ENCODE measurements at regions not wholly inside any gene's neighbourhood (a gene's known extent, or its start where the extent isn't known, plus 50 kb on each side); places are given as distances from the start of the nearest gene placed in this dataset.

DNA sequence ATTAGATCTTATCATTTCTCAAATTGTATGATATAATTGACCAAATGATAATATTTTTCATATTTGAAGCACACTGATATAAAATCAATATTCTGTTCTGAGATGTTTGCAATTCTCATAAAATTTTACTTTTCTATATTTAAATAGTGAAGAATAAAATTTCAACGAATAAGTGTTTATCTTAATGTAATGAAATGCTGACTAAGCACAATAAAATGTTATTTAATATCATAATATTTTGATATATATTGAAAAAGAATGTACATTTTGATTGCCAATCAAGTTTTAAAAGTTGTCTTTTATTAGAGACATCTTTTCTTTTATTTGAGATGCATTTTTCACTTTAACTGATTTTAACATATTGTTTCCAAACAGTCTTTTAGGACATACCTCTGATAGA lies 416.1 kb downstream of the TAF11L14 start:
- WGBS (ENCODE audit: extremely low coverage, insufficient coverage, insufficient read length): no CpG with 5 or more reads among the region's 1 CpG
- no peak overlapping the region for H2AFZ ChIP-seq (ENCODE audit: insufficient read depth, low read length, poor library complexity)
- no peak overlapping the region for H2BK5ac ChIP-seq (ENCODE audit: low read depth, low read length, poor library complexity)
- no peak overlapping the region for H3K27ac ChIP-seq (ENCODE audit: low read depth, low read length)
- no peak overlapping the region for H2BK120ac ChIP-seq (ENCODE audit: insufficient read depth, low read length, poor library complexity)
- no peaks in the 10 kb centered on the region for H3K4me1 ChIP-seq (ENCODE audit: control insufficient read depth in 1 of 2, insufficient read depth in 2 of 2, low read length in 2 of 2)
- H4K91ac ChIP-seq (ENCODE audit: low read depth, low read length): no peak overlapping the region
- DNase-seq: no peak
- no peak overlapping the region for H3K14ac ChIP-seq (ENCODE audit: low read length)
- no peak overlapping the region for H3K4ac ChIP-seq (ENCODE audit: low read depth, low read length)
- no peak overlapping the region for H2BK12ac ChIP-seq (ENCODE audit: low read length)
- H3K27me3 ChIP-seq (ENCODE audit: insufficient read depth, low read length): no peaks in the 10 kb centered on the region
- no peaks in the 10 kb centered on the region for H3K9me3 ChIP-seq (ENCODE audit: insufficient read depth, low read depth, low read length)
- no peak overlapping the region for H4K8ac ChIP-seq (ENCODE audit: low read depth, low read length)
- H3K18ac ChIP-seq (ENCODE audit: low read length): no peak overlapping the region
- no peak overlapping the region for H3K9ac ChIP-seq (ENCODE audit: low read length)
- no peak overlapping the region for H2AK5ac ChIP-seq (ENCODE audit: low read length)
- no peak overlapping the region for H3K4me3 ChIP-seq (ENCODE audit: low read depth, low read length)
- H4K12ac ChIP-seq (ENCODE audit: low read depth, low read length): no peak overlapping the region
- no peaks in the 10 kb centered on the region for H3K79me1 ChIP-seq (ENCODE audit: low read length)
- H3K23ac ChIP-seq (ENCODE audit: low read length): no peak overlapping the region
- no peaks in the 10 kb centered on the region for H3K36me3 ChIP-seq (ENCODE audit: control insufficient read depth in 1 of 2, insufficient read depth in 2 of 2, low read length in 2 of 2)
- H3K79me2 ChIP-seq (ENCODE audit: control insufficient read depth, insufficient read depth, low read length, poor library complexity): no peaks in the 10 kb centered on the region
- H3K4me2 ChIP-seq (ENCODE audit: low read length): no peak overlapping the region

GRCh38 chr5:18050776-18051175 lies 416.5 kb downstream of the TAF11L14 start:
- no peak overlapping the region for H3K18ac ChIP-seq (ENCODE audit: low read length)
- no peaks in the 10 kb centered on the region for H3K79me2 ChIP-seq (ENCODE audit: control insufficient read depth, insufficient read depth, low read length, poor library complexity)
- no peak overlapping the region for H3K4ac ChIP-seq (ENCODE audit: low read depth, low read length)
- no peaks in the 10 kb centered on the region for H3K36me3 ChIP-seq (ENCODE audit: control insufficient read depth in 1 of 2, insufficient read depth in 2 of 2, low read length in 2 of 2)
- no peak overlapping the region for H2AFZ ChIP-seq (ENCODE audit: insufficient read depth, low read length, poor library complexity)
- H3K9me3 ChIP-seq (ENCODE audit: insufficient read depth, low read depth, low read length): no peaks in the 10 kb centered on the region
- no peak overlapping the region for H2BK12ac ChIP-seq (ENCODE audit: low read length)
- no peak overlapping the region for H4K8ac ChIP-seq (ENCODE audit: low read depth, low read length)
- no peak overlapping the region for H3K4me3 ChIP-seq (ENCODE audit: low read depth, low read length)
- no peak overlapping the region for H3K27ac ChIP-seq (ENCODE audit: low read depth, low read length)
- H4K91ac ChIP-seq (ENCODE audit: low read depth, low read length): no peak overlapping the region
- no peaks in the 10 kb centered on the region for H3K79me1 ChIP-seq (ENCODE audit: low read length)
- H3K23ac ChIP-seq (ENCODE audit: low read length): no peak overlapping the region
- H3K27me3 ChIP-seq (ENCODE audit: insufficient read depth, low read length): no peaks in the 10 kb centered on the region
- no peak overlapping the region for H3K14ac ChIP-seq (ENCODE audit: low read length)
- DNase-seq: no peak
- H2BK5ac ChIP-seq (ENCODE audit: low read depth, low read length, poor library complexity): no peak overlapping the region
- no peak overlapping the region for H3K9ac ChIP-seq (ENCODE audit: low read length)
- no peak overlapping the region for H2BK120ac ChIP-seq (ENCODE audit: insufficient read depth, low read length, poor library complexity)
- no peak overlapping the region for H3K4me2 ChIP-seq (ENCODE audit: low read length)
- WGBS (ENCODE audit: extremely low coverage, insufficient coverage, insufficient read length): no CpG with 5 or more reads among the region's 4 CpGs
- no peaks in the 10 kb centered on the region for H3K4me1 ChIP-seq (ENCODE audit: control insufficient read depth in 1 of 2, insufficient read depth in 2 of 2, low read length in 2 of 2)
- no peak overlapping the region for H4K12ac ChIP-seq (ENCODE audit: low read depth, low read length)
- no peak overlapping the region for H2AK5ac ChIP-seq (ENCODE audit: low read length)

- Histone ChIP-seq H3K4ac (ENCODE audit: low read depth, low read length) (no peak overlapping the region), H3K79me2 (ENCODE audit: control insufficient read depth, insufficient read depth, low read length, poor library complexity) (no peaks in the 10 kb centered on the region), H3K4me1 (ENCODE audit: control insufficient read depth in 1 of 2, insufficient read depth in 2 of 2, low read length in 2 of 2) (no peaks in the 10 kb centered on the region), H2BK12ac (ENCODE audit: low read length) (no peak overlapping the region), H4K91ac (ENCODE audit: low read depth, low read length) (no peak overlapping the region), H3K4me2 (ENCODE audit: low read length) (no peak overlapping the region), H2BK120ac (ENCODE audit: insufficient read depth, low read length, poor library complexity) (no peak overlapping the region), H3K27me3 (ENCODE audit: insufficient read depth, low read length) (no peaks in the 10 kb centered on the region), H3K9ac (ENCODE audit: low read length) (no peak overlapping the region), H2AFZ (ENCODE audit: insufficient read depth, low read length, poor library complexity) (no peak overlapping the region), H3K14ac (ENCODE audit: low read length) (no peak overlapping the region), H3K18ac (ENCODE audit: low read length) (no peak overlapping the region), H4K8ac (ENCODE audit: low read depth, low read length) (no peak overlapping the region), H3K23ac (ENCODE audit: low read length) (no peak overlapping the region), H4K12ac (ENCODE audit: low read depth, low read length) (no peak overlapping the region), H3K27ac (ENCODE audit: low read depth, low read length) (no peak overlapping the region), H2AK5ac (ENCODE audit: low read length) (no peak overlapping the region), H2BK5ac (ENCODE audit: low read depth, low read length, poor library complexity) (no peak overlapping the region), H3K4me3 (ENCODE audit: low read depth, low read length) (no peak overlapping the region), H3K79me1 (ENCODE audit: low read length) (no peaks in the 10 kb centered on the region), H3K9me3 (ENCODE audit: insufficient read depth, low read depth, low read length) (no peaks in the 10 kb centered on the region), H3K36me3 (ENCODE audit: control insufficient read depth in 1 of 2, insufficient read depth in 2 of 2, low read length in 2 of 2) (no peaks in the 10 kb centered on the region)
- no CpG with 5 or more reads among the region's 1 CpG for WGBS (ENCODE audit: extremely low coverage, insufficient coverage, insufficient read length)
- no peak for DNase-seq
Measured at GRCh38 chr5:18051953-18052352, 417.7 kb downstream of the TAF11L14 start.

- DNase-seq: no peak
Measured at GRCh38 chr5:18052569-18052968, 418.3 kb downstream of the TAF11L14 start.

More at GRCh38 chr5:18052569-18052968, 418.3 kb downstream of the TAF11L14 start:
- Histone ChIP-seq H3K4ac (ENCODE audit: low read depth, low read length) (no peak overlapping the region), H3K27ac (ENCODE audit: low read depth, low read length) (no peak overlapping the region), H4K12ac (ENCODE audit: low read depth, low read length) (no peak overlapping the region), H3K4me2 (ENCODE audit: low read length) (no peak overlapping the region), H2BK120ac (ENCODE audit: insufficient read depth, low read length, poor library complexity) (no peak overlapping the region), H3K36me3 (ENCODE audit: control insufficient read depth in 1 of 2, insufficient read depth in 2 of 2, low read length in 2 of 2) (no peaks in the 10 kb centered on the region), H2BK12ac (ENCODE audit: low read length) (no peak overlapping the region), H4K91ac (ENCODE audit: low read depth, low read length) (no peak overlapping the region), H3K14ac (ENCODE audit: low read length) (no peak overlapping the region), H3K4me1 (ENCODE audit: control insufficient read depth in 1 of 2, insufficient read depth in 2 of 2, low read length in 2 of 2) (no peaks in the 10 kb centered on the region), H2BK5ac (ENCODE audit: low read depth, low read length, poor library complexity) (no peak overlapping the region), H3K23ac (ENCODE audit: low read length) (no peak overlapping the region), H3K9me3 (ENCODE audit: insufficient read depth, low read depth, low read length) (no peaks in the 10 kb centered on the region), H3K18ac (ENCODE audit: low read length) (no peak overlapping the region), H2AFZ (ENCODE audit: insufficient read depth, low read length, poor library complexity) (no peak overlapping the region), H3K79me1 (ENCODE audit: low read length) (no peaks in the 10 kb centered on the region), H3K79me2 (ENCODE audit: control insufficient read depth, insufficient read depth, low read length, poor library complexity) (no peaks in the 10 kb centered on the region), H3K9ac (ENCODE audit: low read length) (no peak overlapping the region), H3K27me3 (ENCODE audit: insufficient read depth, low read length) (no peaks in the 10 kb centered on the region), H2AK5ac (ENCODE audit: low read length) (no peak overlapping the region), H4K8ac (ENCODE audit: low read depth, low read length) (no peak overlapping the region), H3K4me3 (ENCODE audit: low read depth, low read length) (no peak overlapping the region)
- no CpG with 5 or more reads among the region's 3 CpGs for WGBS (ENCODE audit: extremely low coverage, insufficient coverage, insufficient read length)

All from trophoblast cell (in vitro differentiated cells and primary cell).